Endothelial cell of umbilical vein (primary cell): ENCODE measurements at regions not wholly inside any gene's neighbourhood (a gene's known extent, or its start where the extent isn't known, plus 50 kb on each side); places are given as distances from the start of the nearest gene placed in this dataset.

Source experiments
- BruUV-seq: library from RNA; stranded (reverse); fragments of 400-500 nt; replicated peaks from 2 replicates; lab custom pipeline; 2021; lab: Mats Ljungman, UMichigan
- CTCF ChIA-PET: fragments of 300-600, 350-600 bp; sonication (Branson Sonifier 250); formaldehyde crosslinking; loops from one replicate; lab custom pipeline; 2021; ENCODE audit warnings: antibody characterized with exemption, inconsistent platforms; lab: Charles Lee
- POLR2A ChIA-PET: fragments of 300-600, 350-600 bp; sonication (Branson Sonifier 250); formaldehyde crosslinking; loops from one replicate; lab custom pipeline; 2021; ENCODE audit warnings: antibody characterized with exemption, inconsistent platforms; lab: Charles Lee
- DNase-seq: peaks from one replicate; pipeline ENCODE4 v3.0.0-alpha.2; 2011; ENCODE audit warnings: low read depth, low spot score
- FAIRE-seq: peaks from 2 replicates; lab custom pipeline; 2011; peaks lifted over from hg19 to GRCh38; lab: Jason Lieb, UNC
- H2AFZ ChIP-seq: 2 replicates; pipeline ENCODE4 v1.6.0; 2012; ENCODE audit warnings: low read depth, low read length, control low read depth, inconsistent platforms
- H3K27ac ChIP-seq: 2 replicates; pipeline ENCODE4 v1.5.1; 2011; ENCODE audit warnings: low read depth, mild to moderate bottlenecking, control low read depth, low read length, moderate library complexity; ENCODE audit not compliant: insufficient read depth
- H3K27me3 ChIP-seq, 2 experiments: 2 replicates each; pipeline versions ENCODE4 v1.6.0 to v1.6.1; 2011; ENCODE audit warnings: low read length in 2 of 2, mixed read lengths in 1 of 2; ENCODE audit not compliant: control insufficient read depth in 2 of 2, insufficient read depth in 2 of 2
- H3K36me3 ChIP-seq, 2 experiments: 2 replicates in 1 of 2; 3 replicates in 1 of 2; pipeline ENCODE4 v1.5.1; 2011; ENCODE audit warnings: low read length in 2 of 2, mild to moderate bottlenecking in 1 of 2, moderate library complexity in 1 of 2; ENCODE audit not compliant: control insufficient read depth in 2 of 2, insufficient read depth in 2 of 2; ENCODE audit errors: extremely low read depth in 1 of 2
- H3K4me1 ChIP-seq: 3 replicates; pipeline ENCODE4 v1.5.1; 2011; ENCODE audit warnings: mild to moderate bottlenecking, low read length; ENCODE audit not compliant: control insufficient read depth, insufficient read depth; ENCODE audit errors: extremely low read depth
- H3K4me2 ChIP-seq: 2 replicates; pipeline ENCODE4 v1.6.1; 2011; ENCODE audit warnings: low read length, control low read depth, mixed read lengths; ENCODE audit not compliant: insufficient read depth
- H3K4me3 ChIP-seq, 3 experiments: fragments of 200-600 bp in 1 of 3; sonication (generic), shearing (Covaris generic) in 1 of 3; replicated peaks in 1 of 3; 2 replicates each; pipeline ENCODE4 v1.5.1; 2011 to 2016; ENCODE audit warnings: control low read depth in 3 of 3, low read length in 3 of 3, mild to moderate bottlenecking in 2 of 3, inconsistent platforms in 1 of 3, low read depth in 1 of 3, moderate library complexity in 1 of 3; ENCODE audit not compliant: insufficient read depth in 1 of 3
- H3K79me2 ChIP-seq: 2 replicates; pipeline ENCODE4 v1.6.0; 2012; ENCODE audit warnings: low read length, inconsistent platforms; ENCODE audit not compliant: control insufficient read depth, insufficient read depth
- H3K9ac ChIP-seq: replicated peaks from 2 replicates; pipeline ENCODE3; 2011; ENCODE audit warnings: low read length, control low read depth; ENCODE audit not compliant: insufficient read depth; ENCODE audit errors: extremely low read depth
- H3K9me1 ChIP-seq: replicated peaks from 3 replicates; pipeline ENCODE4 v1.6.0; 2011; ENCODE audit warnings: mild to moderate bottlenecking, low read length; ENCODE audit not compliant: control insufficient read depth, insufficient read depth; ENCODE audit errors: extremely low read depth
- H3K9me3 ChIP-seq: replicated peaks from 2 replicates; pipeline ENCODE4 v1.5.1; 2012; ENCODE audit warnings: low read length, inconsistent platforms; ENCODE audit not compliant: control insufficient read depth, insufficient read depth
- H4K20me1 ChIP-seq: replicated peaks from 2 replicates; pipeline ENCODE3; 2011; ENCODE audit warnings: mild to moderate bottlenecking, low read length; ENCODE audit not compliant: control insufficient read depth, insufficient read depth; ENCODE audit errors: extremely low read depth
- CTCF ChIP-seq, 2 donors: IDR thresholded peaks; 1 replicate in 1 of 2; 2 replicates in 1 of 2; pipeline ENCODE4 v1.5.1; 2011; ENCODE audit warnings: low read length in 2 of 2, mild to moderate bottlenecking in 2 of 2, moderate library complexity in 2 of 2, control low read depth in 1 of 2, inconsistent platforms in 1 of 2, low read depth in 1 of 2; ENCODE audit not compliant: insufficient read depth in 1 of 2; ENCODE audit errors: extremely low read depth in 1 of 2
- EZH2 ChIP-seq: IDR thresholded peaks from 2 replicates; pipeline ENCODE4 v1.6.1; 2012; ENCODE audit warnings: borderline replicate concordance, low read depth, mild to moderate bottlenecking, moderate library complexity, low read length, inconsistent platforms; ENCODE audit not compliant: severe bottlenecking
- FOS ChIP-seq: IDR thresholded peaks from 2 replicates; pipeline ENCODE4 v1.6.1; 2011; ENCODE audit warnings: mild to moderate bottlenecking, low read length, moderate library complexity, borderline replicate concordance; ENCODE audit not compliant: insufficient read depth
- GATA2 ChIP-seq: IDR thresholded peaks from 2 replicates; pipeline ENCODE4 v1.7.0; 2011; ENCODE audit warnings: low read depth, mild to moderate bottlenecking, moderate library complexity, mixed read lengths, low read length; ENCODE audit not compliant: insufficient read length, insufficient read depth
- JUN ChIP-seq: IDR thresholded peaks from 2 replicates; pipeline ENCODE4 v1.6.1; 2011; ENCODE audit warnings: borderline replicate concordance, low read depth; ENCODE audit not compliant: insufficient read length, insufficient read depth
- MYC ChIP-seq: IDR thresholded peaks from one replicate; pipeline ENCODE4 v1.6.1; 2011; ENCODE audit warnings: mild to moderate bottlenecking, low read depth, low read length
- POLR2A ChIP-seq: IDR thresholded peaks from 2 replicates; pipeline ENCODE4 v1.6.1; 2012; ENCODE audit warnings: low read depth, mild to moderate bottlenecking, control low read depth, low read length
- POLR2AphosphoS5 ChIP-seq: IDR thresholded peaks from 2 replicates; pipeline ENCODE4 v1.6.1; 2012; ENCODE audit warnings: low read depth, mild to moderate bottlenecking, control low read depth, low read length, moderate library complexity; ENCODE audit not compliant: insufficient read depth
- dilution Hi-C: fragments of 300-500 bp; cut with MboI; formaldehyde crosslinking; loops from one replicate; pipeline ENCODE4 v1.15.0; 2019; ENCODE audit warnings: low sequenced_read_pairs; ENCODE audit not compliant: extremely low pct_ligation_motif_present
- intact Hi-C: fragments of 100-400 bp; cut with micrococcal nuclease; formaldehyde crosslinking; loops from one replicate; pipeline ENCODE4 v1.10.0; 2022
- TF ChIP-seq, protein P1 (sequence below): IDR thresholded peaks from 2 replicates; pipeline ENCODE4 v1.6.1; 2011; ENCODE audit not compliant: insufficient read depth, insufficient read length

GRCh38 chr18:32870611-32871010 is 97.8 kb upstream of the KLHL14 start:
- Histone ChIP-seq H3K36me3 (no peaks in the 10 kb centered on the region), H3K9me3 (no peaks in the 10 kb centered on the region), H2AFZ (no peak overlapping the region), H3K27ac (no peak overlapping the region), H3K79me2 (no peaks in the 10 kb centered on the region), H3K4me1 (no peaks in the 10 kb centered on the region), H4K20me1 (no peaks in the 10 kb centered on the region), H3K9me1 (no peaks in the 10 kb centered on the region), H3K4me2 (no peak overlapping the region), H3K9ac (no peak overlapping the region), H3K4me3 (no peak overlapping the region), H3K27me3 (no peaks in the 10 kb centered on the region)
- intact Hi-C loops, result no loop called here
- TF ChIP-seq POLR2AphosphoS5 (no peak), EZH2 (no peak), GATA2 (no peak), CTCF (IDR thresholded peaks at IDR 0.05; ENCODE audit: extremely low read depth in 1 of 2, insufficient read depth in 1 of 2, low read depth in 1 of 2, low read length in 2 of 2) (no peak), FOS (no peak), POLR2A (no peak), JUN (no peak), MYC (no peak)
- TF ChIP-seq, protein P1, sequence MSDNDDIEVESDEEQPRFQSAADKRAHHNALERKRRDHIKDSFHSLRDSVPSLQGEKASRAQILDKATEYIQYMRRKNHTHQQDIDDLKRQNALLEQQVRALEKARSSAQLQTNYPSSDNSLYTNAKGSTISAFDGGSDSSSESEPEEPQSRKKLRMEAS, result no peak
- DNase-seq (no peak), FAIRE-seq (no peak)
- ChIA-PET CTCF (no interaction called here), POLR2A (no interaction called here)
- no TSS peak for BruUV-seq
- dilution Hi-C loops, result no loop called here
